Astrocyte of the spinal cord (primary cell): ENCODE measurements at regions not wholly inside any gene's neighbourhood (a gene's known extent, or its start where the extent isn't known, plus 50 kb on each side); places are given as distances from the start of the nearest gene placed in this dataset.

Experiments used
- DNase-seq: peaks from one replicate; pipeline ENCODE4 v3.0.0; 2011; ENCODE audit warnings: low read depth, low spot score
- H3K4me3 ChIP-seq: 2 replicates; pipeline ENCODE4 v1.5.1; 2011; ENCODE audit warnings: low read depth, mild to moderate bottlenecking, low read length, moderate library complexity
- CTCF ChIP-seq: IDR thresholded peaks from 2 replicates; pipeline ENCODE4 v1.5.1; 2012; ENCODE audit warnings: low read depth, mild to moderate bottlenecking, low read length, inconsistent platforms
- in situ Hi-C: cut with HindIII; loops from 2 replicates; pipeline ENCODE4 v1.10.0; 2017; ENCODE audit warnings: low sequenced_read_pairs

- peak; percentile 93 for DNase-seq
- in situ Hi-C loops = no loop called here
- no peak for TF ChIP-seq CTCF
- no peak overlapping the region for H3K4me3 ChIP-seq
Measured at GRCh38 chr10:29849126-29849833, 210.1 kb downstream of the JCAD start.

- no peak for TF ChIP-seq CTCF
- in situ Hi-C loops = no loop called here
- no peak overlapping the region for H3K4me3 ChIP-seq
- DNase-seq = no peak
Measured at GRCh38 chr10:29846881-29847280, 212.1 kb upstream of the SVIL start.

GRCh38 chr10:29845166-29845565 lies 210.4 kb upstream of the SVIL start:
- H3K4me3 ChIP-seq = no peak overlapping the region
- no peak for TF ChIP-seq CTCF
- in situ Hi-C loops = no loop called here
- no peak for DNase-seq

- H3K4me3 ChIP-seq = no peak overlapping the region
- no peak for TF ChIP-seq CTCF
- in situ Hi-C loops = no loop called here
Measured at GRCh38 chr10:29843143-29843542, 208.4 kb upstream of the SVIL start.

GRCh38 chr10:29841724-29842649 lies 207.2 kb upstream of the SVIL start:
- no peak overlapping the region for H3K4me3 ChIP-seq
- in situ Hi-C loops = no loop called here
- TF ChIP-seq CTCF = no peak
- peak; percentile 78 for DNase-seq

More at GRCh38 chr10:29843143-29843542, 208.4 kb upstream of the SVIL start:
- DNase-seq = no peak

GRCh38 chr10:29840516-29841276 lies 205.9 kb upstream of the SVIL start:
- in situ Hi-C loops = no loop called here
- H3K4me3 ChIP-seq = no peak overlapping the region
- TF ChIP-seq CTCF = no peak
- DNase-seq = no peak
